Nephron progenitor cell (in vitro differentiated cells): ENCODE measurements at regions not wholly inside any gene's neighbourhood (a gene's known extent, or its start where the extent isn't known, plus 50 kb on each side); places are given as distances from the start of the nearest gene placed in this dataset.

ENCODE experiments used
- DNase-seq: peaks from one replicate; pipeline ENCODE4 v3.0.0; 2021
- H3K27ac Mint-ChIP-seq: 2 replicates; pipeline ENCODE4 v1.8.0; 2021; ENCODE audit warnings: mild to moderate bottlenecking, moderate library complexity, mixed read lengths
- H3K27me3 Mint-ChIP-seq: 2 replicates; pipeline ENCODE4 v1.8.0; 2021; ENCODE audit warnings: mild to moderate bottlenecking, low read depth, mixed read lengths; ENCODE audit not compliant: poor library complexity
- H3K36me3 Mint-ChIP-seq: 2 replicates; pipeline ENCODE4 v1.8.0; 2021; ENCODE audit warnings: low read depth, mixed read lengths
- H3K4me1 Mint-ChIP-seq: 2 replicates; pipeline ENCODE4 v1.8.0; 2021; ENCODE audit warnings: mixed read lengths
- H3K4me3 Mint-ChIP-seq: 2 replicates; pipeline ENCODE4 v1.8.0; 2021; ENCODE audit warnings: mild to moderate bottlenecking, moderate library complexity, mixed read lengths
- H3K9me3 Mint-ChIP-seq: 2 replicates; pipeline ENCODE4 v1.8.0; 2021; ENCODE audit warnings: mild to moderate bottlenecking, moderate library complexity, mixed read lengths
- TF ChIP-seq, protein P1 (sequence below): fragments of 200-600 bp; sonication (generic); IDR thresholded peaks from 2 replicates; pipeline ENCODE4 v1.5.0; 2021; ENCODE audit warnings: antibody characterized with exemption

GRCh38 chr3:154783061-154783460 is 297.1 kb upstream of the MME start:
- H3K27me3 Mint-ChIP-seq = no peaks in the 10 kb centered on the region
- no peak overlapping the region for H3K27ac Mint-ChIP-seq
- H3K4me3 Mint-ChIP-seq = no peak overlapping the region
- H3K9me3 Mint-ChIP-seq = no peaks in the 10 kb centered on the region
- H3K36me3 Mint-ChIP-seq = no peaks in the 10 kb centered on the region
- DNase-seq = no peak
- TF ChIP-seq, protein P1, sequence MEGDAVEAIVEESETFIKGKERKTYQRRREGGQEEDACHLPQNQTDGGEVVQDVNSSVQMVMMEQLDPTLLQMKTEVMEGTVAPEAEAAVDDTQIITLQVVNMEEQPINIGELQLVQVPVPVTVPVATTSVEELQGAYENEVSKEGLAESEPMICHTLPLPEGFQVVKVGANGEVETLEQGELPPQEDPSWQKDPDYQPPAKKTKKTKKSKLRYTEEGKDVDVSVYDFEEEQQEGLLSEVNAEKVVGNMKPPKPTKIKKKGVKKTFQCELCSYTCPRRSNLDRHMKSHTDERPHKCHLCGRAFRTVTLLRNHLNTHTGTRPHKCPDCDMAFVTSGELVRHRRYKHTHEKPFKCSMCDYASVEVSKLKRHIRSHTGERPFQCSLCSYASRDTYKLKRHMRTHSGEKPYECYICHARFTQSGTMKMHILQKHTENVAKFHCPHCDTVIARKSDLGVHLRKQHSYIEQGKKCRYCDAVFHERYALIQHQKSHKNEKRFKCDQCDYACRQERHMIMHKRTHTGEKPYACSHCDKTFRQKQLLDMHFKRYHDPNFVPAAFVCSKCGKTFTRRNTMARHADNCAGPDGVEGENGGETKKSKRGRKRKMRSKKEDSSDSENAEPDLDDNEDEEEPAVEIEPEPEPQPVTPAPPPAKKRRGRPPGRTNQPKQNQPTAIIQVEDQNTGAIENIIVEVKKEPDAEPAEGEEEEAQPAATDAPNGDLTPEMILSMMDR = no peak
- H3K4me1 Mint-ChIP-seq = no peaks in the 10 kb centered on the region

- no peak for DNase-seq
- Mint-ChIP-seq H3K27me3 (no peaks in the 10 kb centered on the region), H3K27ac (no peak overlapping the region)
Observed at GRCh38 chr3:154782151-154782550, 298.0 kb upstream of the MME start.

DNA sequence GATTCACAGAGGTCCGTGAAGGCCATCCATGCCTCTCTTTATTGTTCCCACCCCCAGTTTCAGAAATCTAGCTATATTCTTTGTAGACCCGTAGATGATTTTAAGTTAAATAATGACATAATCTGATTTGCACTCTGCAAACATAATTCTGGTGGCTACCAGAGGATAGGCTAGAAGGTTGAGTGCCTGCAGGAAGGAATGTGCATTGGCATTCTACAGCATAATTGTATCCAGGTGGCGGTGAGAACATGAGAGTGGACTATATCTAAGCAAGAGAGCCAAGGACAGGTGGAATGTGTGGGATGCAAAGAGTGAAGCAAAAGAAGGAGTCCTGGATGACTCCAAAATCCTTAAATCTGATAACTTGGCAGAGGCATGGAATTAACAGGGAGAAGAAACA is 298.5 kb upstream of the MME start:
- H3K27me3 Mint-ChIP-seq = no peaks in the 10 kb centered on the region
- H3K36me3 Mint-ChIP-seq = no peaks in the 10 kb centered on the region
- H3K4me3 Mint-ChIP-seq = no peak overlapping the region
- H3K27ac Mint-ChIP-seq = no peak overlapping the region
- no peaks in the 10 kb centered on the region for H3K4me1 Mint-ChIP-seq
- TF ChIP-seq, protein P1 = no peak
- H3K9me3 Mint-ChIP-seq = no peaks in the 10 kb centered on the region
- no peak for DNase-seq

More at GRCh38 chr3:154782151-154782550, 298.0 kb upstream of the MME start:
- no peaks in the 10 kb centered on the region for H3K9me3 Mint-ChIP-seq
- H3K36me3 Mint-ChIP-seq = no peaks in the 10 kb centered on the region
- H3K4me1 Mint-ChIP-seq = no peaks in the 10 kb centered on the region
- TF ChIP-seq, protein P1 = no peak
- no peak overlapping the region for H3K4me3 Mint-ChIP-seq

GRCh38 chr3:154780263-154780662 is 299.9 kb upstream of the MME start:
- Mint-ChIP-seq H3K27ac (no peak overlapping the region), H3K36me3 (no peaks in the 10 kb centered on the region), H3K4me3 (no peak overlapping the region), H3K27me3 (no peaks in the 10 kb centered on the region), H3K4me1 (no peaks in the 10 kb centered on the region), H3K9me3 (no peaks in the 10 kb centered on the region)
- TF ChIP-seq, protein P1 = no peak
- DNase-seq = no peak

GRCh38 chr3:154779571-154779970 is 300.5 kb upstream of the MME start:
- H3K4me1 Mint-ChIP-seq = no peaks in the 10 kb centered on the region
- no peak for DNase-seq
- TF ChIP-seq, protein P1 = no peak
- no peaks in the 10 kb centered on the region for H3K27me3 Mint-ChIP-seq
- H3K36me3 Mint-ChIP-seq = no peaks in the 10 kb centered on the region
- H3K27ac Mint-ChIP-seq = no peak overlapping the region
- H3K9me3 Mint-ChIP-seq = no peaks in the 10 kb centered on the region
- no peak overlapping the region for H3K4me3 Mint-ChIP-seq

DNA sequence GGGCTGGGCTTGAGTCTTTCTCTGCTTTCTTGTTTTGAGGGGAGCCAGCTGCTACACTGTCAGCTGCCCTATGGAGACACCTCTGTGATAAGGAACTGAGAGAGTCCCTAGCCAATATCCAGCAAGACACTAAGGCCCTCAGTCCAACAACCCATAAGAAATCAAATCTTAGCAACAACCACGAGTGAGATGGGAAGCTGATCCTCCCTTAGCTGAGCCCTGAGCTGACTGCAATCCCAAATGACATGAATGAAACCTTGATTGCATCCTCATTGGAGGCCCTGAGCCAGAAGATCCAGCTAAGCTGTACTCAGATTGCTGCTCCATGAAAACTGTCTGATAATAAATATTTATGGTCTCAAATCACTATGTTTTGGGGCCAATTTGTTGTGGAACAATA is 302.1 kb upstream of the MME start:
- Mint-ChIP-seq H3K4me1 (no peaks in the 10 kb centered on the region), H3K27ac (no peak overlapping the region), H3K9me3 (no peaks in the 10 kb centered on the region), H3K36me3 (no peaks in the 10 kb centered on the region), H3K27me3 (no peaks in the 10 kb centered on the region), H3K4me3 (no peak overlapping the region)
- TF ChIP-seq, protein P1 = no peak
- DNase-seq = no peak
